ENCODE measurements at regions not wholly inside any gene's neighbourhood (a gene's known extent, or its start where the extent isn't known, plus 50 kb on each side); places are given as distances from the start of the nearest gene placed in this dataset.

DNA sequence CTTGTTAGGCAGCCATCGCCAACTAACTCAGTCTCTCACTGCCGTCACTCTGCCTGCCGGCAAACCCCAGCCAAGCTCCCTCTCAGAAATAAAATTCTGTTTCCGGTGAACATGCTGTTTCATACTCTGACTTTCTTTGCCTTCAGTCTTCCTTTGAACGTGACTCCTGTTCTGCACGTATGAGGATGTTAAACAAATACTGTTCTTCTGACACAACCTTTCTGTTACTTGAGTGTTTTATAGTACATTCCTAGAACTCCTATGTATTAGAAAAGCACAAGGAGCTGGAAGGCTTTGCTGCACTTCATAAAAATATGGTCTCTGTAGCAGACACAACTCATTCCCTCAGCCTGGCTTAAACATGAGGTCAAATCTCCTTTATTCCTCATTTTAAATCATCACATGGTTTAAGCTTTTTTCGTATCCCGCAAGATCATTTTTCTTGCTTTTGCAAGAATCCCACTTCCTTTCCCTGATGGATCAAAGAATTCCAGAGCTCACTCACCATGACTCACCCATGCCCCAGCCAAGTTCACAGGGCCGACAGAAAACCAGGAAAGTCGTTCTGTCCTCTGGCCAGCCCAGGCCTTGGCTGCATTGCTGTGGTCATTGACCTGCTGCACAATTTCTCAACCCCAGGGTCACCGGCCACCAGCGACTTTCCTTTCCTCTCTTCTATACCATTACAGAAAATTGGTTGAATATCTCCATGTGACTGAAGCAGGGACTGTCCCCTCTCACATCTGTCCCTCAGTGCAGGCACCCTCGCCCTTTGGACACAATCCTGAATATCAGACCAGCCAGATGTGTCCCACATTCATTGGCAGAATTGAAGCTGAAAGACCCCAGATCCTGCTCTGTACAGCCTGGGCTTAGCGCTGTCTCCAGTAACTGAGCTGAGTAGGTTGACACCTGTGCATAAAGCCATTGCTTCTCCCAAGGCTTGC, 183.1 kb upstream of the ARL4C start:
- in situ Hi-C loops (cut with HindIII; ENCODE audit: low sequenced_read_pairs) = no loop called here

DNA sequence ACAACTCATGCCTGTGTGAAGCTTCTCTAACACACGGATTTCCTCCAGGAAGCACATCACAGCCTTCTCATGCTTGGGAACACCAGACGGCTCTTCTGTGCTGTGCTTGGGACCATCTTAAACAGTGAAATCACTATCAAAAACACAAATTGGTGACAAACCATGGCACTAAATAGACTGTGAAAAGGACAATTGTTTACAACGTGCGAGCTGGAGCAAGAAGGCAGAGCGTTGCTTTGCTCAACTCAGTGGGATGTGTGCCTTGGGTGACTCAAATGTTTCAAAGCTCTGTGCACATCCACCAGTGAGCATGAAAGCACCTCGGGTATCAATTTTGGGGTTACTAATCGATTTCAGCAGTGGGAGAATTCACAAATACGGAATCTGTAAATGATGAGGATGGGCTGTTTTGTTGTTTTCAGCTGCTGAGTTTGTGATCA, 182.4 kb upstream of the ARL4C start:
- in situ Hi-C loops (cut with HindIII; ENCODE audit: low sequenced_read_pairs) = no loop called here

DNA sequence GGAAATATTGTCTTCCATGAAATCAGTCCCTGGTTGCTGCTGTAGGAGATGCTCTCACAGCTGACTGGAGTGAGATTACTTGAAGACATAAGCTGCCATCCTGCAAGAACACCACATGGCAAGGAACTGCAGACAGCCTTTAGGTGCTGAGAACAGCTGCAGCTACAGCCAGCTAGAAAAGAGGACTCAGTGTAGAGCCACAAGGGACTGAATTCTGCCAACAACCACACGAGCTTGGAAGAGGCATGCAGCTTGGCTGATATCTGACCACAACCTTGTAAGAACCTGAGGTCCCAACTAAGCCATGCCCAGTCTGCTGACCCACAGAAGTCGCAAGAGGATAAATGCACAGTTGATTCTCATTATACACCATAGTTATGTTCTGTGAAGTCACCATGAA, 181.8 kb upstream of the ARL4C start:
- in situ Hi-C loops (cut with HindIII; ENCODE audit: low sequenced_read_pairs) = no loop called here

DNA sequence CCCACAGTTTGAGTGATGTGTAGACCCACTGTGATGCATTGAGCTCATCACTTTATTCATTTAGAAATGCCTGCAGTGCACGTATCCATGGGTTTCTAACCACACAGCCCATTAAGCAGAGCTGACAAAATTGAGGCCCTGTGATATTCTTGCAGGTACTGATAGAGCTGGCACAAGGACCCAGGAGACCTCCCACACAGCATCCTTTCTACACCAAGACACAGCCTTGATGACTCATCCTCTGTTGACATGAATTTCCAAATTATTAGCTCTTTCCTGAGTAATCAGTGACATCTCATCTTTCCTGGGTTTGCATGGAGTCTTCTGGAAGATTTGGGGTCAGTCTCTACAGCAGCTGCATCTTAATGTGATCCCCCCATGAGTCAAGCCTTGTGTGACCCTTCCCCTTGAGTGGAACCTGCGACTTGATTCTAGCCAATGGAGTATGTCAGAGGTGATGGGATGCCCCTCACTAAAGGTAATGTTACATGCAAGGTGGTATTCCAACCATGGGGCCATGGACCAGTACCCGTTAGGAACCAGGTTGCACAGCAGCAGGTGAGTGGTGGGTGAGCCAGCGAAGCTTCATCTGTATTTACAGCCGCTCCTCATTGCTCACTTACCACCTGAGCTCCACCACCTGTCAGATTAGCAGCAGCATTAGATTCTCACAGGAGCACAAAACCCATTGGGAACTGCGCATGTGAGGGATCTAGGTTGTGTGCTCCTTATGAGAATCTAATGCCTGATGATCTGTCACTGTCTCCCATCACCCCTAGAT, 181.1 kb upstream of the ARL4C start:
- in situ Hi-C loops (cut with HindIII; ENCODE audit: low sequenced_read_pairs) = no loop called here

DNA sequence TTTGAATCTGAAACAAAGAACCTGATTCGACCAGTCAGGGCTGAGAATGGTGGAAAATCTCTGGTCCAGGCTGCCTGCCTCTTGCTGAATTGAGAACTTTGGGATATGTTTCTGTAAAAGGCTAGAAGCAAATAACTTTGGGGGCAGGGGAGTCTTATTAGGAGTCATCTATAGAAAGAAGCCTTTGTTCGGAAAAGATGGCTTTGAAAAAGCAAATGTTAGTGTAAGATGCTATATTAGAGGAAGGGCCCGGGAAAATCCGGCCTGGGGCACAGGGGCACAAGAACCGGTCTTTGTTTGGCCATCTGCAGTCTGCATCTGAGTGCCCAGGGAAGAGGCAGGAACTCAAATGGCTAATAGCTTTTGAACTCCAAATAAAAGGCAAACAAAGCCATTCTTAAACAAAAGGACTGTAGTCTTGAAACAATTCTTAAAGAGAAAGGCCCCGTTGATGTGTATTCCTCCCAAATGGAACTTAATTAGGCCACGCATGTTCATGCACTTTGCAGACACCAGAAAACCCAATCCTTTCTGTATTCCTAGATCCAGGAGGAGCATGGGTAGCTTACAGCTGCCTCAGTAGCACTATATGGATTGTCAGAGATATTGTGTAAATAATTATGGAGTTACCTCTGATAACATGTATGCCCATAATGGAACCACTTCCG, 180.0 kb upstream of the ARL4C start:
- in situ Hi-C loops (cut with HindIII; ENCODE audit: low sequenced_read_pairs) = no loop called here

DNA sequence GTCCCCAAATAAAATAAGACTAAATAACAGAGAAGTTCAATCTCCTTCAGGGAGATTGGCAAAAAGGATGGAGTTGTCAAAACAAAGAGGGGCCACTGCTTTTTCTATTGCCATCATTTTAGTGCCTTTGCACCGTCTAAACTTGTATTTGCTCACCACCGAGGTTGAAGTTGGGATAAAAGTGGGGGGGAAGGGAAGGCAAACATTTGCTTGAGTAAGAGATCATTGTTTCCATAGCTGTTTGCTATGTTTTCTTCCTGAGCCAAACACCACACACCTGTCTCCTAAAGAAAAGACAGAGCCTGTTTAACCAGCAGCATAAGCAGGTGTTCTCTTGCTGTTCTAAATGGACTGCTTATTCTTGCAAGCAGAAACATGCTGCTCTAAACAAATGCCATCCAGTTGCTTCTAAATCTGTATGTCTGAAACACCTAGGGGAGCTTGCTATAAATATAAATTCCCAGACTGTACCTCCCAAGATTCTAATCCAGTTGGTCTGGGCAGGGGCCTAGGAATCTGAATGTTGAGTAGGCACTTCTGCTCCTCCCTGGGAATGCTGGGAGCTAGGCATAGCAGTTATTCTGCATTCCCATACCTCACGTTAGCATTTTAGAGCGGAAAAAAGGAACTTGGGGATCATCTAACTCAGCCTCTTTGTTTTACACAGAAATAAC, 179.4 kb upstream of the ARL4C start:
- in situ Hi-C loops (cut with HindIII; ENCODE audit: low sequenced_read_pairs) = no loop called here

DNA sequence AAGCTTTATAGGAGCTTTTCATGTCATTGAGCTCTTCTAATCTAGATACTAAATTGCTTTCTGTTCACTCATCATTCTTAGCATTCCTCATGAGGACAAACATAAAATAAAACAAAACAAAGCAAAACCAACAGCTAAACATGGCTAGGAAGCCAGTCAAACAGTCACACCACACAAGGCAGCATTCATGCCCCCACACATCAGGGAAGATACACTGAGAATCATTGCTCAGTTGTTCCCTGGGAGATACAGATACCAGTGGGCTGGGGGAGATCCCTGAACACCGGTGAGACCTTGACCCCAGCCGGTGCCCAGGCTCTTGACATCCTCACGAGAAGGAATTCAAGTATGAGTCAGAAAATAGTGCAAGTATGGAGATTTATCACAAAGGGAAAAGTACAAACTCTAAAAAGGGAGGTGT, 177.9 kb upstream of the ARL4C start:
- in situ Hi-C loops (cut with HindIII; ENCODE audit: low sequenced_read_pairs) = no loop called here

DNA sequence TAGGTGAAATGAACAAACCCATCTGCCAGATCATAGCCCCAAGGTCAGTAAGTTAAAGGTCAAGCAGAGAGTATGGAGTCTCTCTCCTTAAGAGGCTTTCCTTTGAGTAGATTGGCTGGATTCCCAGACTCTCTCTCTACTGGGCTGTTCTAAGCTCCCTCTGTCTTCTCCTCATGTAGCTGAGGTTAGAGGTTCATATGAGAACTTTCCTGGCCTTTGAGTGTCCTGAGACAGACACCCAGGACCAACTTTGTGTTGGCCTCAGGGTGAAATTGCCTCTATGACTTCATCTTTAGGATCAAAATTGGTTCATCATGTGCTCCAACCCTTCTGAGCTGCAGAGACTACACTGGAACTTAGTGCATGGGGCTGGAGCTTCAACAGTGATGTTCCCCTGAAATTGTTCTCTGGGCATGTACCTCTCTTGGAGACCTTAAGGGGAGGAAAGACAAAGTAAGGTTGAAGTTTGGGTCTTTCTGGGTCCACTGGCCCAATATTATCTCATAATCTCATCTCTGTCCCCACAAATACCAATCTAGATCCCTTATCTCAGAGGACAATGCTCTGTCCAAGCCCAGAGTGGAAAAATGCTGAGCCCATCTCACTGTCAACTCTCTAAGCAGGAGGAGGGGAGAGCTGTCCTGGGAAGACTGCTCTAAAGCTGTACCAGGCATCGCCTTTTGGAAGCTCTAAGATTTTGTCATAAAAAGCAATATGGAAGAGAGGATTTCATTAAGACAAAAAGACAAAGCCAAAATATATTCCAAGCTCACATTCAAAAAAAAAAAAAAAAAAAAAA, 177.3 kb upstream of the ARL4C start:
- in situ Hi-C loops (cut with HindIII; ENCODE audit: low sequenced_read_pairs) = no loop called here

DNA sequence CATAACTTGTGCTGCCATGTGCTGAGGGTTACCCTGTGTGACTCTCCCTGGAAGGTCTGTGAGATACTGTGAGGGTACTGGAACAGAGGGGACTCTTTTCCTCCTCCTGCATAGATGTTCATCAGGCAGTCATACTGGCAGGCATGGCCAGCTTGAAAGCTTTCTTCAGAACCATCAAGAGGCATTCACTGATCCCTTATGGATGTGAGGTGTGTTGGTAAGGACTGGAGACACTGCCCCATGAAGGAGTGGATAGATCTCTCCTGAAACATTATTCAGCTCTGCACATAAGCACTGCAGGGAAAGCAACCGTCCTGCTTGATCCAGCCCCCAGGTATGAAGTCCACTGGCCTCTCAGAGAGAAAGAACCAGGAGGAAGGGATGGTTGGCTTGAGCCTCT, 176.6 kb upstream of the ARL4C start:
- in situ Hi-C loops (cut with HindIII; ENCODE audit: low sequenced_read_pairs) = no loop called here

DNA sequence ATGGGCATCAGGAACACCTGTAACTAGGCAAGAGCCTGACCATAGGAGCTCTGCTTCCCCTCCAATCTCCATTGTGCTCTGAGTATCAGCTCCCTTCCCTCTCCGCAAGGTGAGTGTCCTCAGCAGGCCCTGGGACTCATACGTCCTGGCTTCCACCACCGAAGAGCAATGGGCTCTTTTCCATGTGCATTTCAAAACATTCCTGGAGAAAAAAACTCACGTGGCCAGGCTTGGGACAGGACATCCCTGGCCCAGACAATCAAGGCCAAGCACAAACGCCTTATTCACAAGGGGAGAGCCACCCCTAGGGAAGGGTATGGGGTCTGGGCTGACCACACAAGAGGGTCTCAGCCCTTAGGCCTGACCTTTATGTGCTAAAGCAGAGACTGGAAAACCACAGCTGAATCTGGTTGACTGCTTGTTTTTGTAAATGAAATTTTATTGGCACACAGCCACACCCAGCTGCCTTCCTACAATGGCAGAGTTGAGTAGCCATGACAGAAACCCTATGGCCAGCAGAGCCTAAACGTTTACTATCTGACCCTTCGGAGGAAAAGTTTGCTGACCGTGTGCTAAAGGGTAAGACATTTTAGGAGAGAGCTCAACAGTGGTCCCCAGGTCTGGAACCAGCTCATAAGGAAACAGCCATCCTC, 175.7 kb upstream of the ARL4C start:
- in situ Hi-C loops (cut with HindIII; ENCODE audit: low sequenced_read_pairs) = no loop called here

DNA sequence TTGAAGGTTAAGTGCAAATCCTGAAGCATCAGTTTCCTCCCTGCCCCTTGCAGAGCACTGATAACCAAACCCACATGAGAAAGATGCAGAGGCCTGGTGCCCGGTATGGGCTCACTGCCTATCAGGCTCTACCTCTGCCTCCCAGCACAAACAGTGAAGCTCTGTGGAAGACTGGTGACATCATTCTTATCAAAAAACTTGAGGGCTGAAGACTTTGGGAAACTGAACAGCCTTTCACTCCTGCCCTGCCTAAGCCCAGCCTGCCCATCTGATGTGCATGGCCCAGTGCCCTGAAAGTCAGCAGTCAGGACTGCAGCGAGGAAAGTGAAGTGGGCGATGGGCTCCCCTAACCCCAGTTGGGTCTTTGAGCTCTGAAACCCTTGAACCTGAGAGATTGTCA, 174.8 kb upstream of the ARL4C start:
- in situ Hi-C loops (cut with HindIII; ENCODE audit: low sequenced_read_pairs) = no loop called here

DNA sequence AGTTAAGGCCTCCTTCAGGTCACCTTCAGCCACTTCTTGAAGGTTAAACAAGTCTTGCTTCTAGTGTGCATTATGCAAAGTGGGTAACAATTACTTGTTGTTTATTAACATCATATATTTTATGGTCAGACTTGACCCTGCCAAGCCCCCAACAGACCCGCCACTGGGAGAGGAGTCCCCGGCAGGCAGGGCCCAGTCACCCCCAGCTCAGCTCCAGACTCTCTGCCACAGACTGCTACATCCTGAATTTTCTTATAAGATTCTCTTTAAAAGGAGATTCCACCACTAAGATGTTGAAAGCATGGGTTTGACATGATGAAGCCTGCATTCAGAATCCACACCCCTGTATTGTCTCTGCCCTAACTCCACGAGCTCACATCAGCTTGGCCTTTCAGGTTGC, 174.3 kb upstream of the ARL4C start:
- in situ Hi-C loops (cut with HindIII; ENCODE audit: low sequenced_read_pairs) = no loop called here

DNA sequence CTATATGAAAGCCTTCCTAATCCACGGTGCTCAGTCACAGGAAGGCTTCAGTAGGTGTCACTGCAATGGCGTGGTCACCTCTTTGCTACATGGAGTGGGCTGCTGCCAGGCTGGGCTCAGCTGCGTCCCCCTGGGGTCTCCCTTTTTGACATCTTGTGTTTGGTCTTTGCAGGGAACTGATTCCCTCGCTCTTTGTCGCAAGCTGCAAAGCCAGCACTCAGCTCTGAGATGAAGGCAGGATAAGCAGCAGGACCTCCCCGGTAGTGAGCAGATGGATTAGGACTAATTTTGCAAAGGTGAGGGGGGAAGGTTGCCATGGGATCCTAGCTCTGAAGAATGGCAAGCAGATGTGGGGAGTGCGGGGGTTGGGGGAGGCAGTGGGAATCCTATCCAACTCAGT, 173.9 kb upstream of the ARL4C start:
- in situ Hi-C loops (cut with HindIII; ENCODE audit: low sequenced_read_pairs) = no loop called here

DNA sequence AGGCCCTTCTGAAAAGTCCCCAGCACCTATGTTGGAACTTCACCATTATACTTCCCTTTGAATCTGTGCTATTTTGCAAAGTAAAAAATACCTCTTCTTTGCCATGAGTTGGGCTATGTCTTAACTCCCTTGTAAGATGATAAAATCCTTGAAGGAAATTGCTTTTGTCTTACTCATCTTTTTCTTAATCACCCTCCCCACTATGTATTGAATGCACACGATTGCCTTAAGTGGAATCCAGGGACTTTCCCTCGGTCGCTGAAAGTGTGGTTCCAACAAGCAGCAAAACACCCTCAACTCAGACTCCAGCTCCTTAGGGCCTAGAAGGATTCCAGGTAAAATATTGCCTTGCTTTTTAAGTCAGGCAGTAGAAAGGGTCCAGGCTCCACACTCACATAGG, 173.2 kb upstream of the ARL4C start:
- in situ Hi-C loops (cut with HindIII; ENCODE audit: low sequenced_read_pairs) = no loop called here

DNA sequence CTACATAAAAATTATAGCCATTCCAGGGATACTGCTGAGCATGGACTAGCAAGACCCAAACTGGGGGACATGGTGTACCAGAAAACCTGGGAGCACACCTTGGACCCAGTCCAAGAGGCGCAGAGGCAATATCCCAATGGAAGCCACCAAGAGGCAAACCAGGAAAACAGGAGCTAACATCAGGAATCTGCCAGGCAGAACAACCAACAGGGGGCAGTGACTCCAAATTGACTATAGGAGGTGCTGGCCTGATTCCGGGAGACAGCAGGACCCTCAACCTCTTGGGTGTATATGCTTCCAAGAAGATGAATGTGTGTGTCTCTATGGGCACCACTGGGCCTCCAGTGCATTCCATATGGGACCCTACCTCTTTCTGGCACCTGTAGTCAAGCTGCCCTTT, 172.7 kb upstream of the ARL4C start:
- in situ Hi-C loops (cut with HindIII; ENCODE audit: low sequenced_read_pairs) = no loop called here

DNA sequence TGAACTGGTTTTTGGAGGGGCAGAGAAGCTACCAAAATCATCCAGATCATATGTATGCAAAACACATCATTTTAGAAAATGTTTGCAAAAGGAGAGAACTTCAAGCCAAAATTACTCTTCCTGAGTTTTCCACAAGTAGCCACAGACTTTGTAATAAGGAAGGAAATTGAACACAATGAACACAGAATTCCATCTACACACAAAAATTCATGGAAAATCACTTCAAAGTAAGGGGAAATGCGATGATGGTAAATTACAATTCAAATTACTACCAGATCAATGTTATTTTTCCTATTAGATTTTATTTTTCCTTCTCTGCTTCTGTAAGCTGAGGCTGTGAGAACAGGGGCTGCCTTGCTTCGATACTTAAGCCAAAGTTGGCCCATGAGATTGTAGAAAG, 172.1 kb upstream of the ARL4C start:
- in situ Hi-C loops (cut with HindIII; ENCODE audit: low sequenced_read_pairs) = no loop called here

DNA sequence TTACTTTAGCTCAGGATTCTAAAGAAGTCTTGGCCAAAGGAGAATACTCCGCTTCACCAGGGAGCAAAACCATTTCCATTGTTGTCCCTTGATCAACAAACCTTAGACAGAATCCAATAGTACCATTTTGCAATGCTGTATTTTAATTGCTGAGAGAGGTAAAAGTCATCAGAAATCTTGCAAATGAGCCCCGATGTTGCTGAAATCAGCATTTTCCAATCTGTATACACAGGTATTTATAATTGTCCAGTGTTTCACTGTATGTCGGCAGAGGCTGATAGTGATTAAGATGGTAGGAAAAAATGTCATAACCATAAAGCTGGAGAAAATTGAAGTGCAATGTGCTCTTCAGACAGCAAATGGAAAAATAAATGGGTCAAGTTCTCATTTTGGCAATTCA, 170.0 kb upstream of the ARL4C start:
- in situ Hi-C loops (cut with HindIII; ENCODE audit: low sequenced_read_pairs) = no loop called here

DNA sequence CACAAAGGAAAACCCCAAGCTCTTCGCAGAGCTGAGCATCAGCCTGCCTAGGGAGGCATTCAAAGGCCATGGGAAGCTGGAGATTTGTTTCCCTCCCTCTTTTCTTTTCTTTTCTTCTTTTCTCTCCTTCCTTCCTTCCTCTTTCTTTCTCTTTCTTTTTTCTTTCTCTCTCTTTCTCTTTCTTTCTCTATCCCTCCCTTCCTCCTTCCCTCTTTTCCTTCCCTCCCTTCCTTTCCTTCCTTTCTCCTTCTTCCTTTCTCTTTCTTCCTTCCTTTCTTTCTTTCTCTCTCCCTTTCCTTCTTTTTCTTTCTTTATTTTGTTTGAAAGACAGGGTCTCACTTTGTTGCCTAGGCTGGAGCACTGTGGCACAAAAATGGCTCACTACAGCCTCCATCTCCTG, 168.4 kb upstream of the ARL4C start:
- in situ Hi-C loops (cut with HindIII; ENCODE audit: low sequenced_read_pairs) = no loop called here

DNA sequence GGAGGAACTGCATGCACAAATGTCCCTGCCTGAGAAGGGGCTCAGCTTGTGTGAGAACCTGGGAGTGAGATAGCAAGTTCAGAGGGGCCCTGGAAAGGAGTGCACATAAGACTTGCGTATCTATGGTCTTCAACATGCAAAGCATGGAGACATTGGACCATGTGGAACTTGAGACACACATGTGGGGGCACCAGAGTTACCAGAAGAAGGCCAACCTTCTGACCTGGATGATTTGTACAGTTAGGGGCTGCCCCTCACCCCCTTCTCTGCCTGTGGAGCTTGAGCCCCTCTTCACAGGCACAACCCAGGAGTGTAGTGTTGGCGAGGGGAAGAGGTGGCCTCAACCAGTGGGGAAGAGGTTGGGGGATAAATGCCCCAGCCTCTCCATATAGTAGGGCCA, 165.0 kb upstream of the ARL4C start:
- in situ Hi-C loops (cut with HindIII; ENCODE audit: low sequenced_read_pairs) = no loop called here

DNA sequence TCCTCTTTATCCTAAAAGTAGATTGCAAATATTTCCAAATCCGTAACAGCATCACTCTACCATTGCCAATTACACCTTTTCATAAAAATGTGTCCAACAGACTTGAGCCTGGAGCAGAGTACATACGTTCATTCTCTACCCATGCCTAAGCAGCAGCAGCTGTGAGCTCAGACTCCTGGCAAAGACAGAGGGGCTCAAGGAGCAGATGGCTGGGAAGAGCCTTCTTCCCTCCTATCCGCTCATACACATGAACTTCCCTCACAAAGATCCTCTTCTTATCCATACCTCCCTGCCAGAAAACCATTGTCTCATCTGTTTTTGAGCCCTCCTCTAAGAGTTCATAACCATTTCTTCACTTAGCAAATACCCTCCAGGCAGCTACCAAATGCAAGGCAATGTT, 164.3 kb upstream of the ARL4C start:
- in situ Hi-C loops (cut with HindIII; ENCODE audit: low sequenced_read_pairs) = no loop called here
